HFFc6 (cell line): ENCODE measurements at regions not wholly inside any gene's neighbourhood (a gene's known extent, or its start where the extent isn't known, plus 50 kb on each side); places are given as distances from the start of the nearest gene placed in this dataset.
"Not testable (repeated sequence)": the region's sequence is repeated elsewhere in the genome, so short reads cannot be mapped to it uniquely, and the experiment has no call there.

Experiments used
- DNase-seq: peaks from one replicate; pipeline ENCODE4 v3.0.0-alpha.2; 2018
- H3K27ac Mint-ChIP-seq: 2 replicates; pipeline ENCODE4 v1.8.0; 2020; ENCODE audit warnings: mild to moderate bottlenecking, mixed read lengths
- H3K27me3 Mint-ChIP-seq: 2 replicates; pipeline ENCODE4 v1.8.0; 2021; ENCODE audit warnings: mild to moderate bottlenecking, moderate library complexity, mixed read lengths; ENCODE audit not compliant: insufficient read depth
- H3K36me3 Mint-ChIP-seq: 2 replicates; pipeline ENCODE4 v1.8.0; 2021; ENCODE audit warnings: low read depth, mixed read lengths
- H3K4me1 Mint-ChIP-seq: 2 replicates; pipeline ENCODE4 v1.8.0; 2020; ENCODE audit warnings: low read depth, mixed read lengths
- H3K4me3 Mint-ChIP-seq: 2 replicates; pipeline ENCODE4 v1.8.0; 2020; ENCODE audit warnings: mild to moderate bottlenecking, moderate library complexity, mixed read lengths
- H3K9me3 Mint-ChIP-seq: 2 replicates; pipeline ENCODE4 v1.8.0; 2020; ENCODE audit warnings: mild to moderate bottlenecking, mixed read lengths
- CTCF ChIP-seq: fragments of 200-600 bp; sonication (generic); IDR thresholded peaks from 2 replicates; pipeline ENCODE4 v1.5.0; 2021; ENCODE audit warnings: antibody characterized with exemption, mild to moderate bottlenecking

- Mint-ChIP-seq H3K27ac (no peak overlapping the region), H3K27me3 (no peaks in the 10 kb centered on the region; the same call in none of the 2 replicates), H3K4me3 (no peak overlapping the region), H3K4me1 (no peaks in the 10 kb centered on the region), H3K9me3 (no peaks in the 10 kb centered on the region), H3K36me3 (peaks cover 69% of the 10 kb centered on the region)
- no peak for TF ChIP-seq CTCF
- DNase-seq: no peak
Observed at GRCh38 chr2:89818873-89819272, 1127.4 kb downstream of the RPIA start.

GRCh38 chr2:89819809-89820208 is 1128.3 kb downstream of the RPIA start:
- no peak for DNase-seq
- Mint-ChIP-seq H3K9me3 (no peaks in the 10 kb centered on the region), H3K27ac (no peak overlapping the region), H3K27me3 (no peaks in the 10 kb centered on the region; the same call in none of the 2 replicates), H3K36me3 (peaks cover 64% of the 10 kb centered on the region), H3K4me1 (no peaks in the 10 kb centered on the region), H3K4me3 (no peak overlapping the region)
- TF ChIP-seq CTCF: no peak

GRCh38 chr2:89820248-89820647 is 1128.8 kb downstream of the RPIA start:
- Mint-ChIP-seq H3K4me3 (no peak overlapping the region), H3K27me3 (no peaks in the 10 kb centered on the region; the same call in none of the 2 replicates), H3K9me3 (no peaks in the 10 kb centered on the region), H3K27ac (no peak overlapping the region), H3K4me1 (no peaks in the 10 kb centered on the region), H3K36me3 (peaks cover 60% of the 10 kb centered on the region)
- no peak for TF ChIP-seq CTCF
- no peak for DNase-seq

- H3K4me1 Mint-ChIP-seq: no peaks in the 10 kb centered on the region
- no peaks in the 10 kb centered on the region; the same call in none of the 2 replicates for H3K27me3 Mint-ChIP-seq
- peaks cover 52% of the 10 kb centered on the region for H3K36me3 Mint-ChIP-seq
- DNase-seq: no peak
- H3K4me3 Mint-ChIP-seq: no peak overlapping the region
- TF ChIP-seq CTCF: no peak
- no peak overlapping the region for H3K27ac Mint-ChIP-seq
- no peaks in the 10 kb centered on the region for H3K9me3 Mint-ChIP-seq
Observed at GRCh38 chr2:89821455-89821945, 1130.0 kb downstream of the RPIA start.

- H3K27me3 Mint-ChIP-seq, H3K27ac Mint-ChIP-seq, DNase-seq, H3K9me3 Mint-ChIP-seq, H3K4me3 Mint-ChIP-seq, H3K4me1 Mint-ChIP-seq: not testable (repeated sequence)
- peaks cover 44% of the 10 kb centered on the region for H3K36me3 Mint-ChIP-seq
Observed at GRCh38 chr2:89822342-89822741, 1130.9 kb downstream of the RPIA start.

- no peak overlapping the region for H3K4me3 Mint-ChIP-seq
- H3K4me1 Mint-ChIP-seq: no peaks in the 10 kb centered on the region
- DNase-seq: no peak
- H3K27me3 Mint-ChIP-seq: no peaks in the 10 kb centered on the region; the same call in none of the 2 replicates
- H3K27ac Mint-ChIP-seq: no peak overlapping the region
- TF ChIP-seq CTCF: no peak
- no peaks in the 10 kb centered on the region for H3K9me3 Mint-ChIP-seq
- peaks cover 44% of the 10 kb centered on the region for H3K36me3 Mint-ChIP-seq
Observed at GRCh38 chr2:89823556-89823955, 1132.1 kb downstream of the RPIA start.
